Inferior parietal cortex (tissue), 1 donor: ENCODE measurements at regions not wholly inside any gene's neighbourhood (a gene's known extent, or its start where the extent isn't known, plus 50 kb on each side); places are given as distances from the start of the nearest gene placed in this dataset.

ENCODE experiments used
- DNase-seq: peaks from one replicate; pipeline ENCODE4 v3.0.0-alpha.2; 2016; ENCODE audit errors: extremely low spot score

DNA sequence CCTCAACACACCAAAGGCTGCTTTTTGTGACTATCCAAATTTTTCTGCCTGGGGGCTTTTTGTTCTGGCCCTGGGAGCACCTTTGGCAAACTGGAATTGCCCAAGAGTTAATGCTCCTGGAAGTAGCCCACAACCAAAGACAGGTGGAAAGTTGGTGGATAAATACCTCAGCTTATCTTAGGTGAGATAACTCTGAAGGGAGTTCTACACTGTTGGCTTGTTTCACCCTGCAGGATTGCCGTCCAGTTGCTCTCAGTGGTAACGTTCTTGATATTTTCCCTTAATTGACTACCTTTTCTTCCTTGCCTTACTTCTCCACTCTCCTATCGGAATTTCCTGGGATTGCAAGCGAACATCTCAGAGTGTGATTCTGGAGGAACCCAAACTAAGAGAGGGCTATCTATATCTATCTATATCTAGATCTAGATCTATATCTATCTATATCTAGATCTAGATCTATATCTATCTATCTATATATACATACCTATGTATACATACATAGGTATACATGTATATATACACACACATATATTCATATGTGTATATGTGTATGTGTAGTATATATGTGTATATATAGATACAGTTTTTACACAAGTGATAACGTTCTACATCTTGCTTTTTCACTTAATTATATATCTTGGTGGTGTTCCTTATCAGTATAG, 82.6 kb upstream of the DHX15 start:
- DNase-seq, result no peak

DNA sequence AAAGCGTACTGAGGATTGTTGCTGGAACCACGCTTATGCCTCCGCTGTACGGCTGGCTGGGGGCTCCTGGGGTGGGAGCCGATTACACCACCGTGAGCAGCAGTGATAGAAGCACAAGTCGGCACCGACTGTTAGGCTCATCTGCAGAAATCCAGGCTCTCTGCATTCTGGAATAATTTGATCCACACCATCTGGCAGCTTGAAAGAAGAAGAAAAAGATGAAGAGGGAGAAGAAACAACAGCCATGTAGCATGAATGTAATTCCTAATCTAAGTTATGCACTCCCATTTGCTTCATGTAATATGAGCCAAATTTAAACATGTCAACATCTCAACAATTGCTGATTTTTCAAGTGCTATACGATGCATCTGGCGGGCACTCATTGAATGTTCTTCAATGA, 84.6 kb upstream of the DHX15 start:
- DNase-seq, result no peak

DNA sequence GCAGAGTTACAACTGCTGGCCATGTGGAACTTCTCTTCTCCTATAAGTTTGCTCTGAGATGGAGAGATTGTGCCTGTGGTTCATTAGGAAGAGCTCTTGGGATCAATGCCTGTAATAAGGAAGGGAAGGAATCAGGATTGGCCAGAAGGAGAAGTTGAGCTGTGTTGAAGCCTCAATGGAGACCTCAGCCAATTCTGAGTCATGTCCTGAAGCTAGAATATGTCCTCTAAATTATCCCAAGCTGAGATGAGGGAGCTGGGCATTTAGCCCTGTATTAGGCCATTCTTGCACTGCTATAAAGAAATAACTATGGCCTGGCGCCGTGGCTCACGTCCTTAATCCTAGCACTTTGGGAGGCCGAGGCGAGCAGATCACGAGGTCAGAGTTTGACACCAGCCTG, 85.4 kb upstream of the DHX15 start:
- DNase-seq, result no peak

DNA sequence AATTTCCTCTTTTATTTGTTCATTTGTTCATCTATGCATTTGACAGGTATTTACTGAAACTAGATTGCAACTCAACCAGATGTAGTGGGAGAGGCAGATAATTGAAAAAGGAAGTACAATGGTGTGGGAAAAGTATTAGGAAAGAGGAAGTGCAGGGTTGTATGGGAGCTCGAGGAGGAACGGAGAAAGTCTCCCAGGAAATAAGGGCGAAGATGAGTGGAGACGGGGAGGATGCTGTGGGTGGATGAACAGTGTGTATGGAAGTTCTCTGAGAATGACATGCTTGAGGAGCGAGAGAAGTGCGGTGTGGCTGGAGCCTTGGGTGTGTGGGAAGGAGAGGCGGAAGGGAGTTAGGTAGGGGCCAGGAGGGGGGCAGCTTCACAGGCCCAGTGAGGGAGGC, 87.5 kb upstream of the DHX15 start:
- no peak for DNase-seq

DNA sequence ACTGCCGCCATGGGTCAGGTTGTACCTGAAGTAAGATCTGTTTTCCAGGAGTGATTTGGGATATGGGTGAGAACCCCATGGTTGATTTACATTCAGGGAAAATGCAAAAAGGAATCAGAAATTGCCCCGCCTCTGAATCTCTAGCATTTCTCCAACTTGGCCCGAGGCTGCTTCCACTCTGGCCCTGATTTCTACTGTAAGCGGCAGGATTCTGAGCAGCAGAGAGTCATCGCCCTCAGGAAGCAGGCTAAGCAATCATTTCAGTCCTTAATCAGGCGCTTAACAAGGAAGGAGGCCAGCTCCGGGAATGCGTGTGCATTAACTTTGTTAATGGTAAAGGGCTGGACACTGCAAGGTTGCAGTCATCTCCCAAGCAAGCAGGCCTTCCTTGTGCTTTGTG, 88.5 kb upstream of the DHX15 start:
- no peak for DNase-seq

DNA sequence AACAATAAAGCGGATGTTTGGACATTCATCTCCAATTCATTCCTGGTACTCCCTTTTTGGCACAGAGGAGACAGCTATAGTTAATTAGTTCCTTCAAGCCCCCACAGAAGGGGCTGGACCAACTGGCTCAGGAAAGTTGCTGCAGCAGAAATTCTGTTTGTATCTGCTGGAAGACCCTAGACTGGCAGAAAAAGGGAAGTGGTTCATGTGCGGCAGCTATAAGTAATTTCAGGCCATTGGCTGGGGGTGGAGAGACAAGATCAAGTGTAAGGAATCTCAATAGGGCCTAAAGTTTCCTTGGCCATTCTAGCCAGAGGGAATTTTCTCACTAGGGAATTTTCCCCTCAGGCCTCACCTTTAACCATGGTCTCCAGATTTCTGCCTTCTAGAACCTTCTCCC, 89.9 kb upstream of the DHX15 start:
- DNase-seq, result no peak

DNA sequence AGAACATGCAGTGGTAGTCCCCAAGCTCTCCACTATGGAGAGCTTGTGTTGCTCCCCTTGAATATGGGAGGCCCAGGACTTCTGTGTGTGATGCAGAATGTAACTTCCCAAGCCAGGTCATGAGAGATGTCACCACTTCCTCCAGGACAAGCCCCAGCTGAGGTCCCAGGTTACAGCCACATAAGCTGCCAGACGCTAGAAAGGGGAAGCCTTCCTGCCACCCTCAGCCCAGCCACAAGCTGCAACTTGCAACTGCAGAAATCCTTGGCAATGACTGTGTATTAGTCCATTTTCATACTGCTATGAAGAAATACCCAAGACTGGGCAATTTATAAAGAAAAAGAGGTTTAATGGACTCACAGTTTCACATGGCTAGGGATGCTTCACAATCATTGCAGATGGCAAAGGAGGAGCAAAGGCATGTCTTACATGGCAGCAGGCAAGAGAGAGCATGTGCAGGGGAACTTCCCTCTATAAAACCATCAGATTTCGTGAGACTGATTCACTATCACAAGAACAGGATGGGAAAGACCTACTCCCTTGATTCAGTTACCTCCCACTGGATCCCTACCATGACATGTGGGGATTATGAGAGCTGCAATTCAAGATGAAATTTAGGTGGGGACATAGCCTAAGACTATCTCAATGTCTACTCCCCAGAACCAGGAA, 91.5 kb upstream of the DHX15 start:
- no peak for DNase-seq

DNA sequence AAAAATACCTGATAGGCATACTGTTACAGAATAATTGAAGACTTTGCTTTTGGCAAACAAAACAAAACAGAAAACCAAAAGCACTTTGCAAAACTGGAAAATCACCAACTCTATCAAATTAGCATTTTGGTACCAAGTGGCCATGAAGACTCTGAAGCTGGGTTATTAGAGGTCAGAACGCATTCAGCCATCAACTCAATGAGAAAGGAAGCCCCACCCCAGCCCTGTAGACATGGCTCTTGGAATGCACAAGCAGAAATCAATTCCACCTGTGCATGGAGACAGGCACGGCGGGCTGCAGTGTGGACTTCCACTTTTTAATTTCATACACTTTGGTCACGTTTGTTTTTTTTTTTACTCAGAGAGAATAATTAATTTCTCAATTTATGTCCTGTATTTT, 93.6 kb upstream of the DHX15 start:
- DNase-seq, result no peak

DNA sequence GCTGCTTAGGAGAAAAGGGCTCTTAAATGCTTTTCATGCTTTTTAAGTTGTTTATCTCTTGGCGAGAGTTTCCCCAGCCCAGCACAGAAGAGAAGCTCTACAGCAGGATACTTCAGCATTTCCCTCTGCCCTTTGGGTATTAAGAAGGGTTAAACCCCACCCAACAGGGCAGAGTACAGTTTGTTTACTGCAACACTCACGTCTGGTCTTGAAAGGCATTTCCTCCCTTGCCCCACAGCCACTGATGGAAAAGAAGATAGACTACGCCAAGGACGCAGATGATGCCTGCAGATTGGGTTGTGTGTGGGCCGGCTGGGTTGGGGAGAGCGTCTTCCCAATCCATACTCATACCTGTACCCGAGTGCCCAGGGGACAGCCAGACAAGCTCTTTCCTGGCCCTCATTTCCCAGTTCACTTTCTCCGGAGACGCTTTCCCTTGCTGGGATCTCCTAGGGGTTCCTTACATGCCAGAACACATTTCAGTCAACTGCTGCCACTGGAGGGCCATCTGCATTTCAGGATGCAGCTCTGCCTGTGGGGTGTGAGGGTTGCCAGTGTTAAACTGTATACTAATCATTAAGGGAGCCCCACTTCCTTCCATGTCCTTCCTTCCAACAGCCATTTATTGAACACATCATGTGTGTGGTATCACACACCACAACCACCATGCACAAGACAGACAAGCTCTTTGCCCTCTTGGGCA, 96.5 kb upstream of the DHX15 start:
- DNase-seq, result no peak

DNA sequence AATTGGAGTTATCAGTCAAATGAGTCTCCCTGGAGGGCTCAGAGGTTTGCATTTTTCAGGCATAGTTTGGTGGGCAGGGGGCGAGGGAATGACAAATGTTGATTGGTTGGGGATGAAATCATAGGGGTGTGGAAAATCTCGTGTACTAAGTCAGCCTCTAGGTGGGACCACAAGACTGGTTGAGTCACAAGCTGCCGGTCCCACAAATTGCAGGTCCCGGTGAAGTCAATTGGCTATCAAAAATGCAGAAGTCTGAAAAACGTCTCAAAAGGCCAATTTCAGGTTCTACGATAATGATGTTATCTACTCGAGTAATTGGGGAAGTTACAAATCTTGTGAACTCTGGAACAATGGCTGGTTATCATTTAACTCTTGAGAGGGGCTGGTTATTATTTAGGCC, 98.8 kb upstream of the DHX15 start:
- no peak for DNase-seq

DNA sequence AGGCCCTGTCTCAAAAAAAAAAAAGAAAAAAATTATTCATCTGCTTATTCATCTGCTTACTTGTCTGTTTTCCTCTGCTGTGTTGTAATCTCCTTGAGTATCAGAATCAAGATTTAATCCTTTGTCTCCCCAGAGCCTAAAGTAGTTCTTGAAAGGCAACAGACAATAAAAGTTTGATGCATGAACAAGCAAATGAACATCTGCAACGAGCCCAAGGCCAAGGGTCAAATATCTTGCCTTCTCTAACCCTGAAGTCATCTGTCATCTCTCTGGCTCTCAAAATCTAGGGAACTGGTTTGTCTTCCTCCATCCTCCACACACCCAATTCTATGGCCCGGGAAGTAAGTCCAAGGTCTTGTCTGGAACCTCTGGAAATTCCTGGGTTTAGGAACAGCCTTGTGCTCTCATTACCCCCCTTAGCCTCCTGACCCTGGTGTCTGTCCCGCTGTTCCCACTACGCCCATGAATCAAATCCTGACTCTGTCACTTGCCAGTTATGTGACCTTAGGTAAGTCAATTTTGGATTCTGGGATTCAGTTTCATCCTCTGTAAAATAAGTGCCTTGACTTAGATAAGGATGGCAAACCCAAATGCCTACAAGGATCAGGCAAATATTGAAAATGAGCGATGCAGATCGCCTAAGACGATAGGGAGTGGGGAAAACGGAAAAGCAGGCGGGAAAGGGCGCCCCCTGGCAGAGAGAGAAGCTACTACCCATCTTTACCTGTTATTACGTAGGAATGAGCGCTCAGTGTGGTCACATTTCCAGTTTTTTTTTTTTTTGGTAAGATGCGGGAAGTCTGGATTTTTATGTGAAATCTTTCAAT, 102.7 kb upstream of the DHX15 start:
- DNase-seq, result no peak

DNA sequence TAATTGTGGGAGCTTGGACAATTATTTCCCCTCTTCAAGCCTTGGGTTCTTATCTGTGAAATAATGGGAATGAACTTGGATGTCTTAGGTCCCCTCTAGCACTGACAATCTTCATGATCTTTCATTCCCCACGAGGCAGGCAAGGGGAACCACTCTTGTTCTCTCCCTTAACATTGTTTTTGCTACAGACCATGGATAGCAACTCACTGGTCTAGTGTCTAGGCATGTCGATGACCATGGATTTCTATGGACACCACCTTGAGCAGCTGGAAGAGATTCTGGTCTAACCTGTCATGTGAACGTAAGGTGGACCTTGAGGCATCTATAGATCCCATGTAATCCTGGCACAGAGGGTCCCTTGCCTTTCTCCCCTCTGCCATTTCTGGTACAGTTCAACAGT, 104.1 kb upstream of the DHX15 start:
- no peak for DNase-seq

DNA sequence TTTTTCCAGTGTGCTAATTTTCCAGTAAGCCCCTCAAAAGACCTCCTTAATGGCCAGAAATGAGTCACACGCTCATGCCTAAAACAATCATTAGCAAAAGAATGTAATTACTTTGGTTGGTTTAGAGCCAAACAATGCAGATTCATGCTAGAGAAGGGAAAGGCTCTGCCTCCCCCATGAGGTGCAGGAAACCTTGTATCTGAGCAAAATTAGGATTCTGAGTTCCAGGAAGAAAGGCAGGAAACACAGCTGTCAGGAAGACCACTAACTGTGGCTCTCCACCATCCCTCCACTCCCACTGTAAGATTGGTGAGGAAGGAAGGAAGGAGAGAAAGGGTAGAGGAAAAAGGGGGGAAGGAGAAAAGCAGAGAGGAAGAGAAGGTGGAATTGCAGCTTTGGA, 104.9 kb upstream of the DHX15 start:
- no peak for DNase-seq

DNA sequence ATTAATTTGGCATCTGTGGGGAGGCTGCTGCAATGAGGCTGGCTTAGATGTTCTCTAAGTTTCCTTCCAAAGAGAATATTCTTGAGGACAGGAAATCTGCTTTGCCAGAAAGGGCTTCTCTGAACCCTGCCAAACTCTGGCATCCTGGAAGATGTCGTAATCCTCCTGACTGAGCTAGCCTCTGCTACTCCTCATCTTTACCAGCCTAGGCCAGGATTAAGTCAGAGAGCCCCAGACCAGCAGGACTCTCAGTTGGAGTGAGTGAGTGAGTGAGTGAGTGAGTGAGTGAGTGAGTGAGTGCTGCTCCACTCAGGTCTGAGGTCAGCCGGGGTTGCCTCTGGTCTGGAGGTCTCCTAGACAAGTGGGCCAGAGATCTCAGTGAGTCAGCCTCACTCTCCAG, 104.9 kb upstream of the SOD3 start:
- no peak for DNase-seq

DNA sequence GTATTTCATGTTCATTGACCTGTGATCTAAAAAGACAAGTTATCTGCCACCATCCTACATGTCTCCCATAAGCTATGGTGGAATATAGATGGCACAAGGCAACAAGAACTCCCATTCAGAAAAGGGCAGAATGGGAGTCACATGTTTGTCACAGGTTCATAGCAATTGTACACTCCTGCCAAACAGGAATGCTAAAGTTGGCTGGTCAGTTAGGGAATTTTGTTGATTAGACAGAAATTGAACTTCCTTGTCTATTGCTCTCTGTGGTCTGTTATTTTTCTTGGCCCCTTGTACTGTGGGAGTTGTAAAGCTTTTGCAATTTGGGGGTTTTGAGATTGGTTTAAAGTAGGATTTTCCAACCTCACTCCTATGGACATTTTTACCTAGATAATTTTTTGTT, 101.7 kb upstream of the SOD3 start:
- DNase-seq, result no peak

DNA sequence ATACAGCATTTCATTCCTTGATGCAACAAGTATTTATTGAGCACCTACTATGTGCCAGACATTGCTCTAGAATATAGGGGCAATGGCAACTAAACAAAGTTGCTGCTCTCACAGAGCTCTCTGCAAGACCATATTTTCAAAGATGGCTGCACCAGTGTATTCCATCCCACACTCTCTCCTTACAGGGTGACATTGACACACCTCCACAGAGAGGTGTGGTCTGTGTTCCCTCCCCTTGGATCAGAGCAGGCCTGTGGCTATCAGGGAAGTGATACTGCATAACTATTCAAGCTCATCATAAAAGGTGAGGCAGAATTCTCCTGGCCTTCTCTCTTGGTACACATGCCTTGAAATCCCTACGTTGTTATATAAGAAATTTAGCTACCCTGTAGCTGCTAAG, 95.3 kb upstream of the SOD3 start:
- DNase-seq, result no peak

DNA sequence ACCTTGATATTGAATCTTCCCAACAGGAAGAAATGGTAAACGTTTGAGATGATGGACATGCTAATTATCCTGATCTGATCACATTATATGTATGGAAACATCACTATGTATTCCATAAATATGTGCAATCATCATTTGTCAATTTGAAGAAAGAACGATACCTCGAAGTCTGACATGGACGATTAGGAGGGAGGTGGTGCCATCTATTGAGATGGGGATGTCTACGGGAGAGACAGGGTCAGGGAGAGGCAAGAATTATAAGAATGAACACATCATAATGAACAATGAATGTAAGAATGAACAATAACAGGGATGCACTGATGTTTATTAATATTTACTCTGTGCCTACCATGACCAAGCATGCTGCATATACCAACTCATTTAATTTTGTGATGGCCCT, 93.7 kb upstream of the SOD3 start:
- DNase-seq, result peak; percentile 23

DNA sequence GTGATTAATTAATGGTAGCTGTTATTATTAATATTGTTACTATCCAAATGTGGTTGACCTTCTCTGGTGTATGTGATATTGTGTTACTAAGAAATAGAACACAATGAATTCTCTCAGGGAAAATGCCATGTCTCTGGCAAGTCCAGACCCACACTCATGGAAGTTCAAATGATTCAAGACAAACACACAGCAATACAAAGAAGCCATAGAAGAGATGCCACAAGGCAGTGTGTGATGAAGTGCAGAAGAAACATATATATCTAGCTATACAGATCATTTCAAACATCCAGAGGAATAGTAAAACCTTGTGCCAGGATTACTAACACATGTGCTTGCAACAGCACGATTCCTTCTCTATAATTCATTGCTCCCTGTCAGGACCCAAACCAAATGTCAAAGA, 93.1 kb upstream of the SOD3 start:
- DNase-seq, result no peak

DNA sequence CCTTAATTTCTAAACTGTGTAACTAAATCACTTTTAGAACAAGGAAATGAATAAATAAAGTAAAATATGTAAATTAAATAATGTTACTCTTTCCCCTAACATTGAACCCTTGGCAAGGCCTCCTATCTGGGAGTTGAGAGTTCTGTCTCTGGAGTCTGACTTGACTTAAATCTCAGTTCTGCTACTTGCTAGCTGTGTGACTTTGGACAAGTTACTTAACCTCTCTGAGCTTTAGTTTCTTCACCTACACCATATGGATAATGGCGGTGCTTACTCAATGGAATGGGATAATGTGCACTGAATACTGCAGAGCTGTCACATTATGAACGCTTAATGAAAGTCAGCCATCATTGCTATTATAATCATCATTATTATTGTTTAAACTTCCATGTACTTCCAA, 92.1 kb upstream of the SOD3 start:
- DNase-seq, result no peak

DNA sequence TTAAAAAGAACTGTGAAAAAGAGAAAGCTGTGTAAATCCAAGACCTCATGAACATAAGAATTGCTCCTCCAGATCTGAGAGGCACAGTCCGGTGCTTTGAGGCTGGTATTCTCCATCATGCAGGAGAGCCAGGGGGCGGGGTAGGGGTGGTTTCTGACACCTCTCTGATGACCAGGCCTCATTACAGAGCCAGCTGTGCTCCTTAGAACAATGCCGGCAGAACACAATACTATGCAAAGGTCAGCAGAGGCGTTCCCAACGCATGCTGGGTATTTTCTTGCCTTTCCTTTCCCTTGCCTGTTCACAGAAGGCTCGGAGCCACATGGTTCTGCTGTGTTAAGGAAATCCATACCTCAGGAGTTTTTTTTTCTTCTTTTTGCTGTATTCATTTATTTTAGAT, 91.2 kb upstream of the SOD3 start:
- DNase-seq, result no peak

DNA sequence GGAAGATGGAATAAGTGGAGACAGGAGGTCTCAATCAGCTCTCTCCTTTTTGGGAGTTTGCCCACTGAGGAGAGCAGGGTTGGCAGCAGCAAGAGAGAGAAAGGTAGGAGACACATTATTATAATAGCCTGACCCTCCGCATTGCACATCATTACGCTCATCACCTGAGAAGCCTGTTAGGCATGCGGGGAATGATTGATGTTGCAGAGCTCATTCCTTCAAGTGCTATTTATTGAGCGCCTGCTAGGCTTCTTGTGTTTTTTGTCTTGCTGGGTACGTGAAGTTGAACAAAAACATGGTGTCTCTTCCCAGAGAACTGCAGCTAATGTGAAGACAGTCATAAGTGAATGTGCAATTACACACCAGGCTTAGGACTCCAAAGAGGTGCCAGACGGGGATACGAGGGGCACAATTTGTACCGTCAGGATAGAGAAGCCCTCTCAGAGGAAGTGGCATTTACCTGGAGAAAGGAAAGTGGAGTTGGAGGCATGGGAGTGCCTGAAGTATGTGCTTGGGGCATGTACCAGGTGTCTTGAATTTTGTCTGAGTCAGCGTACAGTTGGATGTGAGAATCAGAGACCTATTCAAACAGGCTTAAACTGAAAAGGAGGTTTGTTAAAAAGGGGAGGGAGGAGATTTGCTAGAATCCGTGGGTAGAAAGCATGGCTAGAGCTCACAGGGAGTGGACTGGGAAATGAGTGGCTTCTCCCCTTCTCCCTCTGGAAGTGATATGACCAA, 90.2 kb upstream of the SOD3 start:
- no peak for DNase-seq

DNA sequence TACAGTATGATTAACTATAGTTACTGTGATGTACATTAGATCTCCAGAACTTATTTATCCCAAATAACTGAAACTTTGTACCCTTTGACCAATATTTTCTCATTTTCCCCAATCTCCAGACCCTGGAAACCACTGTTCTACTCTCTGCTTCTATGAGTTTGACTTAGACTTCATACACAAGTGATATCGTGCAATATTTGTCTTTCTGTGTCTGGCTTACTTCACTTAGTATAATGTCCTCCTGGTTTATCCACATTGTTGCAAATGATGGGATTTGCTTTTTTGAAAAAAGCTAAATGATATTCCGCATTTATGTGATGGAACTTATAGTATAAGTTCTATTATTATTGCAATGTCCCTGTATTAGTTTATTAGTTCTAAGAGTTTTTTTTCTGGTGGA, 81.8 kb upstream of the SOD3 start:
- DNase-seq, result no peak
